Skeletal muscle cell (primary cell): ENCODE measurements at regions not wholly inside any gene's neighbourhood (a gene's known extent, or its start where the extent isn't known, plus 50 kb on each side); places are given as distances from the start of the nearest gene placed in this dataset.

Experiments used
- DNase-seq: peaks from one replicate; pipeline ENCODE4 v3.0.0-alpha.2; 2010; ENCODE audit warnings: low read depth
- H3K4me3 ChIP-seq: 2 replicates; pipeline ENCODE4 v1.5.1; 2011; ENCODE audit warnings: low read depth, mild to moderate bottlenecking, control low read depth, low read length, moderate library complexity

GRCh38 chr15:35876762-35877161, 330.8 kb upstream of the DPH6 start:
- no peak for DNase-seq
- H3K4me3 ChIP-seq: no peak overlapping the region

- H3K4me3 ChIP-seq: no peak overlapping the region
- DNase-seq: no peak
These were observed 334.9 kb upstream of the DPH6 start for GRCh38 chr15:35880896-35881295.

- no peak overlapping the region for H3K4me3 ChIP-seq
- no peak for DNase-seq
These were observed 339.9 kb upstream of the DPH6 start for GRCh38 chr15:35885870-35886269.

- DNase-seq: no peak
- no peak overlapping the region for H3K4me3 ChIP-seq
These were observed 340.8 kb upstream of the DPH6 start for GRCh38 chr15:35886765-35887164.

GRCh38 chr15:35888815-35889214, 342.9 kb upstream of the DPH6 start:
- DNase-seq: no peak
- H3K4me3 ChIP-seq: no peak overlapping the region

GRCh38 chr15:35907511-35907910, 361.5 kb upstream of the DPH6 start:
- no peak for DNase-seq
- no peak overlapping the region for H3K4me3 ChIP-seq

- H3K4me3 ChIP-seq: no peak overlapping the region
- no peak for DNase-seq
These were observed 363.4 kb upstream of the DPH6 start for GRCh38 chr15:35909414-35909813.

- DNase-seq: no peak
- H3K4me3 ChIP-seq: no peak overlapping the region
These were observed 364.3 kb upstream of the DPH6 start for GRCh38 chr15:35910227-35910626.

GRCh38 chr15:35911052-35911777, 365.2 kb upstream of the DPH6 start:
- no peak for DNase-seq
- no peak overlapping the region for H3K4me3 ChIP-seq

- no peak overlapping the region for H3K4me3 ChIP-seq
- no peak for DNase-seq
These were observed 366.2 kb upstream of the DPH6 start for GRCh38 chr15:35912196-35912595.

GRCh38 chr15:35914573-35914972, 368.6 kb upstream of the DPH6 start:
- DNase-seq: no peak
- no peak overlapping the region for H3K4me3 ChIP-seq

GRCh38 chr15:35921046-35921445, 375.1 kb upstream of the DPH6 start:
- DNase-seq: no peak

GRCh38 chr15:35925275-35926006, 379.5 kb upstream of the DPH6 start:
- DNase-seq: no peak
- no peak overlapping the region for H3K4me3 ChIP-seq

More at GRCh38 chr15:35921046-35921445, 375.1 kb upstream of the DPH6 start:
- no peak overlapping the region for H3K4me3 ChIP-seq

GRCh38 chr15:35926007-35926380, 380.0 kb upstream of the DPH6 start:
- no peak overlapping the region for H3K4me3 ChIP-seq
- DNase-seq: no peak

- no peak overlapping the region for H3K4me3 ChIP-seq
- no peak for DNase-seq
These were observed 382.9 kb upstream of the DPH6 start for GRCh38 chr15:35928847-35929246.

GRCh38 chr15:35929740-35930444, 383.9 kb upstream of the DPH6 start:
- DNase-seq: no peak
- no peak overlapping the region for H3K4me3 ChIP-seq

- no peak for DNase-seq
- no peak overlapping the region for H3K4me3 ChIP-seq
These were observed 385.9 kb upstream of the DPH6 start for GRCh38 chr15:35931799-35932341.

- DNase-seq: no peak
- H3K4me3 ChIP-seq: no peak overlapping the region
These were observed 386.6 kb upstream of the DPH6 start for GRCh38 chr15:35932531-35932930.

GRCh38 chr15:35933531-35933930, 387.6 kb upstream of the DPH6 start:
- DNase-seq: no peak
- H3K4me3 ChIP-seq: no peak overlapping the region

- no peak overlapping the region for H3K4me3 ChIP-seq
- DNase-seq: no peak
These were observed 388.6 kb upstream of the DPH6 start for GRCh38 chr15:35934383-35935049.
